ENCODE measurements at regions not wholly inside any gene's neighbourhood (a gene's known extent, or its start where the extent isn't known, plus 50 kb on each side); places are given as distances from the start of the nearest gene placed in this dataset.

DNA sequence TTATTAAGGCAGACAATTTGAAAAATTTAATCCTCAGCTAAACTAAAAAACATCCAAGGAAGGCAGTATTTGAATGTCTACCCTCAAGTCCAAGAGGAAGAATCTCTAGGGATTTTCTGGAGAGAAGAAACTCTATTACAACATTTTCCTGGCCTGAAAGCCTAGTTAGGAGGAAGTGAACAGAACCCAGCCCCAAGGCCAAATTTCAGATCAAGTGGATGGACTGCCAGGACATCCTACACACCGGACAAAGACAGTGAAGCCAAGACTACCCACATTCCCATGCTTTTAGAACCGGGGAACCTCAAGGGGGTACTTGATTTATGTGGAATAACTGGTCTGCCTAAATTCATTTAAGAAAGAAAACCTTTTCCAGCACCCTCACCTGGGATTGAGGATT lies 108.9 kb upstream of the MEOX2 start:
- no peak for DNase-seq

DNA sequence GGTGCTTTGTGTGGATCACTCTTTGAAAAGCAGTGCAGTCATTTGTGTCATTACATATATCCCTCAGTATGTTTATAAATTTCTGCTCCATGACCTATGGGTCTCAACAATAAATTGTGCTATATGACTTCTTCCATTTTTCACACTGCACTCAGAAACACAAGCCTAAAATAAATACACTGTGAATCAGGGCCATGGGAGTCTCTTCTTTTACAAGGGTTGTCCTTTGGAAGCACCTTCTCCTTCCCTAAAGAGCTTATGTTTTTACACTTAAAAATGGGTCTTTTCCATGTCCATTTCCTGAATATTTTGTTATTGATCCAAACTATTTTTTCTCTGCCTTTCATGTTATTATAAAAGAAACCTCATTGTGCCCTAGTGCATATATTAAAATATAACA lies 108.3 kb upstream of the MEOX2 start:
- DNase-seq, result no peak

GRCh38 chr7:15784694-15785030 lies 98.2 kb upstream of the MEOX2 start:
- DNase-seq, result no peak

DNA sequence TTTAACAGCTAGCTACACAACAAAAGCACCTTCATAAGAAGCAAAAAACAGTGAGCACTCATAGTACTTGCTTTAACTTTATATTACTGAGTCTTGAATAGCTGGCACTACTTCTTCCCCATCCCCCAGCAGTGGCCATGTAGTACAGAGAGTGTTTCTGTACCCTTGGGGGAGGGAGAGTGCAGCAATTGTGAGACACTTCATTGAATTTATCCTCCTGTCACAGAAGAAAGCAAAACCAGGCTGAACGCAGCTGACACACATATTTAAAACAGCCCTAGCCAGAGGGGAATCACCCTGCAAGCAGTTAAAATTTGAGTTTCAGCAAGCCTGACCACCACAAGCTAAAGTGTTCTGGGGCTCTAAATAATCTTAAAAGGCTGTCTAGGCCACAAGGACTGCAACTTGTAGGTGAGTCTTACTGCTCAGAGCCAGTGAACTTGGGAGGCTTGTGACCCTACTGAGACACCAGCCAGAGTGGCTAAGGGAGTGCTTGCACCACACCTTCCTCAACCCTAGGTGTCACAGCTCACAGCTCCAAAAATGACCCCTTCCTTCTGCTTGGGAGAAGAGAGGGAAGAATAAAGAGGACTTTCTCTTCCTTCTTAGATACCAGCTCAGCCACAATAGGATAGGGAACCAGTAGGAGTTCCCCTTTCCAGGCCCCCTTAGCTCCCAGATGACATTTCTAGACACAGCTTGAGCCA lies 97.7 kb upstream of the MEOX2 start:
- no peak for DNase-seq

DNA sequence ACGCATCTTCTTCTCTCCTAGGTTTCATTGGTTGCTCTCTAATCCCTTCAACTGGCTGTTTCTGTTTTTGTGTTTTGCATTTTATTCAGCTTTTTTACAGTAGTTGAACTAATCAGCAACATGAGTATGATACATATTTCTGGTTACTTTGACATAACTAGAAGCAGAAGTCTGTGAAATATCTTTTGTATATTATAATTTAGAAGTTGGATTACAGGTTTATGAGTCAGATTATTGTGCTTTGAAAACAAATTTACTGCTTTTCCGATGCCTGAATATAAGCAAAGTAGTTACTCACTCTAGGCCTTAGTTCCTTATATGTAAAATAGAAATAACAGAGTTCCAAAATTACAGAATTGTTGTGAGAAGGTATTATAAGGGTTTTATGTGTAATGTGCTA lies 96.2 kb upstream of the MEOX2 start:
- DNase-seq, result no peak

DNA sequence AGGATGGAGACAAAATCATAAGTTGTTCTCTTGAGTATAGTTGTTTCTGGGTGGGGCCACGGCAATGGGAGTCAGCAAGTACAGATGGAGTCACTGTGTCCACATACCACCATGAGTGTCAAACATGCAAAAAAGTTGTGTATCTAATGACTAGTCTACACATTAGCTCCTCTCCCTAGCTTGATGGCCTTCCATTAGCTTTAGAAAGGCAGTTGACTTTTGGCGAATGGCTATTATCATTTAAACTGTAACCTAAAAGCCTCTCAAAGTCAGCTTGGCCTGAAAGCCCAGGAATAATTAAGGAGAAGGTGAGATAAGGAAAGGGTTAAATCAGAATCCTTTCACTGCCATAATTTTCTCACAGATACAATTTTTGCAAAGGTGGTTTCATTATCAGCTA lies 95.5 kb upstream of the MEOX2 start:
- DNase-seq, result no peak

GRCh38 chr7:15780271-15780670 lies 93.8 kb upstream of the MEOX2 start:
- DNase-seq, result no peak

GRCh38 chr7:15778191-15778590 lies 91.7 kb upstream of the MEOX2 start:
- no peak for DNase-seq

- DNase-seq, result no peak
Measured at GRCh38 chr7:15765753-15766152, 79.3 kb upstream of the MEOX2 start.

DNA sequence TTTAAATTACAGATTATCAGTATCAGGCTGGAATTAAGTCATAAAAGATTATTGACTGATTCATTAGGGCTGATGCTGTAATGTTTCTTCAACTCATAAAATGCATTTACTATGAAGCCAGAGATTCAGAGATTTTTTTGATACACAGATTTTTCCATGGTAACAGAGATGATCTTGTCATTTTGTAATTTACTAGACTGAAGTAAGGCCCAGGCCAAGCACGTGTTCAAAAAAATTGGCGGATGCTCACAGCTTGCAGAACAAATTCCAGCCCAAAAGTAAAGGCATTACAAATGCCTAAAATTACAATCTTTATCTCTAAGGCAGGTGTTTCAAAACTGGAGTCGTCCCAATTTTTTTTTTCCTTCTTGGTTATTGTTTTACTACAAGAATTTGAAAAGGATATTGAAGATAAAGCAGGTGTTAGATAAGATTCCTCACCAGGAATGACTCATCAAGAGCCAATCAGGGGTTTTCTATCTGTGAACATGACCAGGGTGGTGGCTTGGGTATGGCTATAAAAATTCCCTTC lies 78.4 kb upstream of the MEOX2 start:
- no peak for DNase-seq

GRCh38 chr7:15764010-15764409 lies 77.5 kb upstream of the MEOX2 start:
- DNase-seq, result no peak

DNA sequence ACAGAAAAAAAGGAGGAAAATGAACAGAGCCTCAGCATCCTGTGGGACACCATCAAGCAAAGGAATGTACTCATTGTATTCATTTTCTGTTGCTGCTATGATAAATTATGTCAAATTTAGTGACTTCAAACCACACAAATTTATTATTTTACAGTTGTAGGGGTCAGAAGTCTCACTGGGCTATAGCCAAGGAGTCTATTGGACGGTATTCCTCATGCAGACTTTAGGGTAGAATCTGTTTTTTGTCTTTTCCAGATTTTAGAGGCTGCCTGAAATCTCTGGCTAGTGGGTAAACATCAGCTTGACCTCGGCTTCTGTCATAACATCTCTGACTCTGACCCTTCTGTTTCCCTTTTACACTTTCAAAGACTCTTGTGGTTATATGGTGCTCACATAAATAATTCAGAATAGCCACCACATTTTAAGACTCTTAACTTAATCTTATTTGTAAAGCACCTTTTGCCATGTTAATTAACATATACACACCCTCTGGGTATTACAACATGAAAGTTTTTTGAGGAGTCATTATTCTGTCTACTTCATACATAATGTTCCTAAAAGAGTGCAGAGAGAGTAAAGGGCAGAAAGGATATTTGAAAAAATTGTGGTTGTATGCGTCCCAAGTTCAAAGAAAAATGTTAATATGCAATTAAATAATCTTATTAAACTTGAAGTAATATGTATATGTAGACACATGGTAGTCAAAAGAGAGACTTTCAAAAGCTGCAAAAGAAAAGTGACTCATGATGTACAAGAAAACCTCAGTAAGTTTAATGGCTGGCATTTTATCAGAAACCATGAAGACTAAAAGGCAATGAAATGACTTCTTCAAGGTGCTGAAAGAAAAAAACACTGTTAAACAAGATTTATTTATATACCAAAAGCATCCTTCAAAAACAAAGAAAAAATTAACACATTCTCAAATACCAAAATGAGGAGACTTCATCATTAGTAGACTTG lies 70.8 kb upstream of the MEOX2 start:
- DNase-seq, result no peak

DNA sequence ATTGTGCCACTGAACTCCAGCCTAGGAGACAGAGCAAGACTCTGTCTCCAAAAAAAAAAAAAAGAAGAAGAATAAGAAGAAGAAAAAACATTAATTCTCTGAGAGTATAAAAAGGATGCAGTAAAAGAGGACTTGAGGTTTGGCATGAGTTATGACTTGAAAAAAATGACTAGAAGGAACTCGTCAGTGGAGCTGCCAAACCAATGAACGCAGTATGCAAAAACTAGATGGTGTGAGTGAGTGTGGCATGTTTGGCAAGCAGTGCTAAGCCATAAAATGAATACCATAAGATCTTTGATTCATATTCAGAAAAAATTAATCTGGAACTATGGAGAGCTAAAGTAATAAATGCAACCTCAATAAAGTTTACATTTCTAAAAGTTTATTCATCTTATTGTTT lies 68.6 kb upstream of the MEOX2 start:
- no peak for DNase-seq

GRCh38 chr7:15753887-15754579 lies 67.5 kb upstream of the MEOX2 start:
- no peak for DNase-seq

GRCh38 chr7:15752377-15752776 lies 65.9 kb upstream of the MEOX2 start:
- DNase-seq, result no peak

- DNase-seq, result no peak
Measured at GRCh38 chr7:15751191-15751701, 64.8 kb upstream of the MEOX2 start.

- no peak for DNase-seq
Measured at GRCh38 chr7:15750727-15751126, 64.2 kb upstream of the MEOX2 start.

DNA sequence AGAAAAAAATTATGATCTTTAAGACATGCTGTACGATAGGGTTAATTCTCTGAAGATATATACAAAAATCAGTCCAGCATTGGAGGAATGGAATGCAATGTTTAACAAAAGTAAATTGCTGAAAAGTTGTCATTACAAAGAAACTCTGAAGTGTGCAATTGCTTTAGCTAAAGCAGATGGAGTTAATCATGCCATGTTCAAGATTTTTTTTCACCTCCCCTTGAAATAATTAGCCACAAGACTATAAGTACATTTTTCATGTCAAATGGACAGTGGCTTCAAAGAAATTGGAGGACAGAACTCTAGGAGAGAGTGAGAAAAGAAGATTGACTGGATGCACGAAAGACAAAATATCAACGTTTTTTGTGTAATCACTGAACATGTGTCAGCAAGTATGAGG lies 63.1 kb upstream of the MEOX2 start:
- DNase-seq, result no peak

DNA sequence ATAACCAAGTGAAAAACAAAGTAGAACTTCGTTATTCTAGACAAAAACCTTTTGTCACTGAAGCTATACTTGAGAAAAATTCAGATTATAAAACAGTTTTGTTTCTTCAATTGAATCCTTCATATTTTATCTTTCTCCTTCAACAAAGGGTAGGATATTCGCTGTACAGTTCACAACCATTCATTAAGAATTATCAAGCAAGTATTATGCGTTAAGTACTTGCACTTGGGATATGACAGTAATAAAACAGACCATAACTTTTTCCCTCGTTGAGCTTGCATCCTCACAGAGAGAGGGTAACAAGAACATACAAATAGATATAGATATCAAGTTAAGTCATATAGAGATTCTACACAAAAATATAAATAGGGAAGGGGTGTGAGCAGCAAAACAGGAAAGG lies 61.2 kb upstream of the MEOX2 start:
- no peak for DNase-seq

- no peak for DNase-seq
Measured at GRCh38 chr7:15747301-15747700, 60.8 kb upstream of the MEOX2 start.

- DNase-seq, result no peak
Measured at GRCh38 chr7:15743926-15744480, 57.5 kb upstream of the MEOX2 start.

DNA sequence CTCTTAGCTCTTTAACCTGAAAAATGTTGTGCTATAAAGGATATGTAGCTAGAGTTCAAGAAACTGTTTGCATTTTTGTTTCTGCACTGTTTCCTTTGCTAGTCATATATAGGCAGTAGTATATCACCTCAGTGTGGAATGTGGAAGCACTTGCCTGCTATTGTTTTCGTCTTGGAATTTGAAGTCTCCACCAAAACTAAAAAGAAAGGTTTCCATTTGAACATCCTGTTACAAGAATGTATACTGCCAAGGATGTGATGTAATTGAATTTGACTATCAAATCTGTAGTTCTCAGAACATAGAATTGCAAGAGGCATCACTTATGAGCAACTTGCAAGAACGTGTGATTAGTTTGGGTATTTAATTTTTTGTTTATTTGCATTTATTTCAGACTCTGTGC lies 51.1 kb upstream of the MEOX2 start:
- DNase-seq, result no peak

Data from NCI-H524 (cell line).